ENCODE measurements at regions not wholly inside any gene's neighbourhood (a gene's known extent, or its start where the extent isn't known, plus 50 kb on each side); places are given as distances from the start of the nearest gene placed in this dataset.
"Not testable (repeated sequence)": the region's sequence is repeated elsewhere in the genome, so short reads cannot be mapped to it uniquely, and the experiment has no call there.

DNA sequence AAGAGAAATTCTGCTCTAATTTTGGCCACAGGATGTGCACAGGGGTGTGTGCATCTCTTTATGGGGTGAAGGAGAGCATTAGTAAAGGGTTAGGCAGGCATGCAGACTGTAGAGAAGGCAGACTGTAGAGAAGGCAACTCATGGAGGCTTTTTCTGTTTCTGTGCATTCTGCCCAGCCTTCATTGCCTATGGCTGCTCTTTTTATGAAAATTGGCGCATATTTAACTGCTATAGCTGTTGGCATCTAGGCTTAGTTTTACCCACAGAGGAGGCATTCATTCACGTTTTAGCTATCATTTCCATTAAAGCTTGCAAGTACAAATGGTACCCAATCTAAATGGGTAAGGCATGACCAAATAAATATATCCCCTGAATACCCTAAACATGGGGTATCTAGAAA, 286.8 kb upstream of the ID4 start:
- Mint-ChIP-seq H3K4me1 (no peaks in the 10 kb centered on the region), H3K27me3 (no peaks in the 10 kb centered on the region), H3K36me3 (no peaks in the 10 kb centered on the region), H3K4me3 (no peak overlapping the region), H3K9me3 (peaks cover 0 to 17% (median 0%) of the 10 kb centered on the region in 9 donors), H3K27ac (no peak overlapping the region)
- ATAC-seq (no peak), DNase-seq (no peak)
- POLR2A ChIA-PET = no interaction called here

- Mint-ChIP-seq H3K4me3 (no peak overlapping the region), H3K27ac (no peak overlapping the region), H3K9me3 (peaks cover 0 to 20% (median 0%) of the 10 kb centered on the region in 9 donors), H3K4me1 (no peaks in the 10 kb centered on the region), H3K36me3 (peaks cover 0 to 4% (median 0%) of the 10 kb centered on the region in 3 donors), H3K27me3 (no peaks in the 10 kb centered on the region)
- POLR2A ChIA-PET = no interaction called here
- ATAC-seq (no peak), DNase-seq (no peak)
These were observed 285.6 kb upstream of the ID4 start for GRCh38 chr6:19551611-19552010.

DNA sequence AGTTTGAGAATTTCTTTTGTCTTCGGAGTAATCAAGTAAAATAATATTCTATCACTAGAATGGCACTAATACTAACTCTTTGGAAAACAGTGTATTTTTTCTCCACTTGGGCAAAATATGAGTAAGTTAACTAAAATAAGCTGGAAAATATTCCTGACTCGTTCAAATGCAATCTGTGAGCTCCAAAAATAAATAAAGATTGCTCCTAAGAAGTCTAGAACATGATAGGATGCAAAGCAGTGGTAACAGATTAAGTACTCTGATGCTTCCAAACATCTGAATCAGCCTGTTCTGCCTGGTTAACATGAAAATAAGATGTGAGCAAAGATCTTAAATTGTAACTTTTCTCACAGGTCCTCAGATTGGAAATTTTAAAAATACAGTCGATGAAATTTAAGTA, 285.1 kb upstream of the ID4 start:
- POLR2A ChIA-PET = no interaction called here
- Mint-ChIP-seq H3K4me3 (no peak overlapping the region), H3K9me3 (peaks cover 0 to 20% (median 0%) of the 10 kb centered on the region in 9 donors), H3K36me3 (peaks cover 0 to 4% (median 0%) of the 10 kb centered on the region in 3 donors), H3K27me3 (no peaks in the 10 kb centered on the region), H3K27ac (no peak overlapping the region), H3K4me1 (no peaks in the 10 kb centered on the region)
- ATAC-seq (no peak), DNase-seq (no peak)

GRCh38 chr6:19552588-19552987, 284.6 kb upstream of the ID4 start:
- peaks cover 0 to 20% (median 0%) of the 10 kb centered on the region in 9 donors for H3K9me3 Mint-ChIP-seq
- peaks cover 0 to 4% (median 0%) of the 10 kb centered on the region in 3 donors for H3K36me3 Mint-ChIP-seq
- ATAC-seq (no peak), DNase-seq (no peak)
- no peaks in the 10 kb centered on the region for H3K27me3 Mint-ChIP-seq
- no peaks in the 10 kb centered on the region for H3K4me1 Mint-ChIP-seq
- H3K4me3 Mint-ChIP-seq = no peak overlapping the region
- H3K27ac Mint-ChIP-seq = no peak overlapping the region
- POLR2A ChIA-PET = no interaction called here

- H3K4me1 Mint-ChIP-seq = no peaks in the 10 kb centered on the region
- DNase-seq (no peak), ATAC-seq (no peak)
- H3K36me3 Mint-ChIP-seq = peaks cover 0 to 4% (median 0%) of the 10 kb centered on the region in 3 donors
- H3K4me3 Mint-ChIP-seq = no peak overlapping the region
- POLR2A ChIA-PET = no interaction called here
- no peak overlapping the region for H3K27ac Mint-ChIP-seq
- H3K9me3 Mint-ChIP-seq = peaks cover 0 to 20% (median 3%) of the 10 kb centered on the region in 9 donors
- no peaks in the 10 kb centered on the region for H3K27me3 Mint-ChIP-seq
These were observed 282.6 kb upstream of the ID4 start for GRCh38 chr6:19554356-19555225.

- POLR2A ChIA-PET = no interaction called here
- ATAC-seq = no peak
- Mint-ChIP-seq H3K9me3 (peaks cover 0 to 14% (median 6%) of the 10 kb centered on the region in 9 donors), H3K27me3 (no peaks in the 10 kb centered on the region), H3K27ac (no peak overlapping the region), H3K36me3 (peaks cover 0 to 4% (median 0%) of the 10 kb centered on the region in 3 donors), H3K4me3 (no peak overlapping the region), H3K4me1 (no peaks in the 10 kb centered on the region)
- no peak for DNase-seq
These were observed 280.0 kb upstream of the ID4 start for GRCh38 chr6:19557191-19557590.

GRCh38 chr6:19558201-19558600, 279.0 kb upstream of the ID4 start:
- Mint-ChIP-seq H3K4me1 (no peaks in the 10 kb centered on the region), H3K4me3 (no peak overlapping the region), H3K27ac (no peak overlapping the region), H3K27me3 (no peaks in the 10 kb centered on the region), H3K9me3 (peaks cover 0 to 17% (median 5%) of the 10 kb centered on the region in 9 donors), H3K36me3 (peaks cover 0 to 4% (median 0%) of the 10 kb centered on the region in 3 donors)
- DNase-seq (no peak), ATAC-seq (no peak)
- POLR2A ChIA-PET = no interaction called here

- no peak for ATAC-seq
- Mint-ChIP-seq H3K27me3 (no peaks in the 10 kb centered on the region), H3K9me3 (peaks cover 0 to 17% (median 3%) of the 10 kb centered on the region in 9 donors), H3K36me3 (peaks cover 0 to 4% (median 0%) of the 10 kb centered on the region in 3 donors), H3K4me1 (no peaks in the 10 kb centered on the region), H3K4me3 (no peak overlapping the region), H3K27ac (no peak overlapping the region)
- no peak for DNase-seq
- POLR2A ChIA-PET = no interaction called here
These were observed 278.2 kb upstream of the ID4 start for GRCh38 chr6:19558934-19559333.

- DNase-seq (no peak), ATAC-seq (no peak)
- Mint-ChIP-seq H3K4me3 (no peak overlapping the region), H3K27ac (no peak overlapping the region), H3K27me3 (no peaks in the 10 kb centered on the region), H3K36me3 (no peaks in the 10 kb centered on the region), H3K4me1 (no peaks in the 10 kb centered on the region), H3K9me3 (peaks cover 0 to 26% (median 4%) of the 10 kb centered on the region in 9 donors)
- POLR2A ChIA-PET = no interaction called here
These were observed 274.7 kb upstream of the ID4 start for GRCh38 chr6:19562468-19562867.

DNA sequence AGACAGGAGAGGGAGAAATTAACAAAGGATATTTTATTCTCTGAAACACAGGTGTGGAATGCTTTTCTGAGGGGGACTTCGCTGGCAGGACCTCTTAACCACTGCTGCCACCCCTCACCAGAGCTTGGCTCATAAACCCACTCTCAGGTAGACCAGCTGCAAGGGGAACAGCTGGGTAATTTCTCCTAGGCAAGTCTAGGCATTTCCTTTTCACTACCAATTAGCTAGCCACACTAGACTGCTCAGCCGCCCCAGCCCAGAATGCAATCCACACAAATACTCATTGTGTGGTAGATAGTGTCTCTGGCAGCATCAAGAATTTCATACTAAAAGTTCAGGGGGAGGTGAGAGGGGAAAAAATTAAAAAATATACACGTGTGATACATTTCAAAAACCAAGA, 267.6 kb upstream of the ID4 start:
- H3K27ac Mint-ChIP-seq = no peak overlapping the region
- peaks cover 0 to 2% (median 0%) of the 10 kb centered on the region in 5 donors for H3K27me3 Mint-ChIP-seq
- H3K9me3 Mint-ChIP-seq = peaks cover 0 to 13% (median 7%) of the 10 kb centered on the region in 9 donors
- no peak for ATAC-seq
- DNase-seq = no peak
- H3K36me3 Mint-ChIP-seq = no peaks in the 10 kb centered on the region
- POLR2A ChIA-PET = no interaction called here
- H3K4me1 Mint-ChIP-seq = no peaks in the 10 kb centered on the region
- no peak overlapping the region for H3K4me3 Mint-ChIP-seq

DNA sequence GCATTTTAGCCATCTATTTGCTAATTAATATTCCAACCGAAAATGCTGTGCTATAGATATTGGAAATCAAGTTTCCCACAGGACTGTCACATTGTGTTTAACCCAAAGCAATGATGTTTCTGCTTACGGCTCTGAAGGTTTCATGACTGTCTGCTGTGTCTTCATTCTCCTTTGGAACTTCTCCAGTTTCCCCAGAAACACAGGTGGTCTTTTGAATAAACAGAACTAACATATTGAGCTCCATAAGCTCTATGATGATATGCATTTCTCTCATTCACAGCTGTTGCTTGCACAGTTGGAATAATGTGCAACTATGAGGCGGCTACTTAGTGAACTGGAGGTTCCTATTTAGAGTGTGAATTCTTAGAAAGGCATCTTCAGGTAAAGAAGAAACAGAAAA, 266.0 kb upstream of the ID4 start:
- Mint-ChIP-seq H3K4me3 (no peak overlapping the region), H3K9me3 (peaks cover 0 to 9% (median 3%) of the 10 kb centered on the region in 9 donors), H3K27ac (no peak overlapping the region), H3K4me1 (no peaks in the 10 kb centered on the region), H3K36me3 (no peaks in the 10 kb centered on the region), H3K27me3 (peaks cover 0 to 2% (median 0%) of the 10 kb centered on the region in 5 donors)
- POLR2A ChIA-PET = no interaction called here
- no peak for ATAC-seq
- no peak for DNase-seq

DNA sequence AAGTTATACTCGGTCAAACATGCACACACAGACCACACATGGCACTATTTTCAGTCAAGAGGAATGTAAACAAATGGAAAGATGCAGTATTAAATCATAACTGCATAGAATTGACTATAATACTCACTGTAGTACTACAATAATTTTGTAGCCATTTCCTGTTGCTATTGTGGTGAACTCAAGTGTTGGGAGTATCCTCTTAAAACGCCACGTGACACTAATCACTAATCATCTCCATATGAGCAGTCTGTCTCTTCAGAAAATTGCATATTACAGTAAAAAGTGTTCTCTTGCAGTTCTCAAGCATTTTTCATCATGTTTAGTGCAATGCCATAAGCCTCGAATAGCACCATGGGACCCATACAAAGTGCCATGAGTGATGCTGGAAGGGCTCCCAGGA, 258.7 kb upstream of the ID4 start:
- Mint-ChIP-seq H3K27me3 (no peaks in the 10 kb centered on the region), H3K4me1 (no peaks in the 10 kb centered on the region), H3K36me3 (no peaks in the 10 kb centered on the region), H3K4me3 (no peak overlapping the region), H3K9me3 (peaks cover 2 to 13% (median 11%) of the 10 kb centered on the region in 9 donors), H3K27ac (no peak overlapping the region)
- ATAC-seq (no peak), DNase-seq (no peak)
- POLR2A ChIA-PET = no interaction called here

DNA sequence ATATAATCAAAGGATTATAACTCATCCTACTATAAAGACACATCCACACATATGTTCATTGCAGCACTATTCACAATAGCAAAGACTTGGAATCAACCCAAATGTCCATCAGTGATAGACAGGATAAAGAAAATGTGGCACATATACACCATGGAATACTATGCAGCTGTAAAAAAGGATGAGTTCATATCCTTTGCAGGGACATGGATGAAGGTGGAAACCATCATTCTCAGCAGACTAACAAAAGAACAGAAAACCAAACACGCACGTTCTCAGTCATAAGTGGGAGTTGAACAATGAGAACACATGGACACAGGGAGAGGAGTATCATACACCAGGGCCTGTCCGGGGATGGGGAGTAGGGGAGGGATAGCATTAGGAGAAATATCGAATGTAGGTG, 253.0 kb upstream of the ID4 start:
- H3K4me3 Mint-ChIP-seq, H3K4me1 Mint-ChIP-seq, H3K36me3 Mint-ChIP-seq, ATAC-seq, DNase-seq, POLR2A ChIA-PET, H3K27ac Mint-ChIP-seq, H3K27me3 Mint-ChIP-seq: not testable (repeated sequence)
- H3K9me3 Mint-ChIP-seq = peaks cover 2 to 17% (median 9%) of the 10 kb centered on the region in 9 donors
